ENCODE measurements at regions not wholly inside any gene's neighbourhood (a gene's known extent, or its start where the extent isn't known, plus 50 kb on each side); places are given as distances from the start of the nearest gene placed in this dataset.

GRCh38 chr16:85445779-85446222 lies 167.3 kb upstream of the GSE1 start:
- Histone ChIP-seq H3K36me3 (no peaks in the 10 kb centered on the region), H3K4me3 (no peak overlapping the region), H3K9me3 (no peaks in the 10 kb centered on the region), H3K27ac (no peak overlapping the region), H3K27me3 (no peaks in the 10 kb centered on the region), H3K4me1 (peaks cover 25 to 27% of the 10 kb centered on the region in 2 donors)
- in situ Hi-C loops (cut with MboI; ENCODE audit: low sequenced_read_pairs in 4 of 4) = no loop called here
- intact Hi-C loops (cut with DNase I; ENCODE audit: low total_unique reads) = no loop called here
- DNase-seq = no peak
- TF ChIP-seq POLR2A (IDR thresholded peaks at IDR 0.05) (no peak), CTCF (IDR thresholded peaks at IDR 0.05 in 4 of 5, conservative IDR thresholded peaks at IDR 0.05 in 1 of 5) (no peak)
- no peak for ATAC-seq

- Histone ChIP-seq H3K27ac (peak overlapping the region in 2 of 4 donors; percentile 18 to 69), H3K4me1 (peaks cover 25 to 27% of the 10 kb centered on the region in 2 donors)
- DNase-seq = peak; percentile 59 to 82
These were observed 166.0 kb upstream of the GSE1 start for GRCh38 chr16:85446951-85447692.

GRCh38 chr16:85447693-85448313 lies 165.3 kb upstream of the GSE1 start:
- H3K36me3 ChIP-seq = no peaks in the 10 kb centered on the region
- ATAC-seq = peak in 1 of 2 donors; percentile 4
- TF ChIP-seq POLR2A (IDR thresholded peaks at IDR 0.05) (no peak), CTCF (IDR thresholded peaks at IDR 0.05 in 4 of 5, conservative IDR thresholded peaks at IDR 0.05 in 1 of 5) (no peak)
- H3K4me3 ChIP-seq = no peak overlapping the region
- no peaks in the 10 kb centered on the region for H3K9me3 ChIP-seq
- H3K27me3 ChIP-seq = no peaks in the 10 kb centered on the region
- in situ Hi-C loops (cut with MboI; ENCODE audit: low sequenced_read_pairs in 4 of 4) = no loop called here
- peaks cover 25 to 27% of the 10 kb centered on the region in 2 donors for H3K4me1 ChIP-seq
- peak overlapping the region in 3 of 4 donors; percentile 18 to 69 (median 67) for H3K27ac ChIP-seq
- no peak for DNase-seq
- intact Hi-C loops (cut with DNase I; ENCODE audit: low total_unique reads) = loop anchor here (1.0 kb wide), 1 partner anchor 105 kb away; no protein-coding TSS in a partner anchor

More at GRCh38 chr16:85446951-85447692, 166.0 kb upstream of the GSE1 start:
- peak; percentile 56 to 75 for ATAC-seq
- Histone ChIP-seq H3K9me3 (no peaks in the 10 kb centered on the region), H3K4me3 (no peak overlapping the region), H3K36me3 (no peaks in the 10 kb centered on the region), H3K27me3 (no peaks in the 10 kb centered on the region)
- in situ Hi-C loops (cut with MboI; ENCODE audit: low sequenced_read_pairs in 4 of 4) = no loop called here
- intact Hi-C loops (cut with DNase I; ENCODE audit: low total_unique reads) = loop anchor here (1.0 kb wide), 1 partner anchor 106 kb away; no protein-coding TSS in a partner anchor
- TF ChIP-seq CTCF (IDR thresholded peaks at IDR 0.05 in 4 of 5, conservative IDR thresholded peaks at IDR 0.05 in 1 of 5) (peak in 4 of 5 experiments; percentile 23 to 48 (median 31)), POLR2A (IDR thresholded peaks at IDR 0.05) (no peak)

GRCh38 chr16:85448557-85449190 lies 164.4 kb upstream of the GSE1 start:
- DNase-seq (no peak), ATAC-seq (peak in 1 of 2 donors; percentile 23)
- intact Hi-C loops (cut with DNase I; ENCODE audit: low total_unique reads) = no loop called here
- Histone ChIP-seq H3K4me3 (no peak overlapping the region), H3K9me3 (no peaks in the 10 kb centered on the region), H3K4me1 (peaks cover 25 to 27% of the 10 kb centered on the region in 2 donors), H3K27ac (peak overlapping the region; percentile 67 to 71 (median 68)), H3K36me3 (no peaks in the 10 kb centered on the region), H3K27me3 (no peaks in the 10 kb centered on the region)
- TF ChIP-seq POLR2A (IDR thresholded peaks at IDR 0.05) = no peak
- TF ChIP-seq CTCF (IDR thresholded peaks at IDR 0.05 in 4 of 5, conservative IDR thresholded peaks at IDR 0.05 in 1 of 5) = no peak
- in situ Hi-C loops (cut with MboI; ENCODE audit: low sequenced_read_pairs in 4 of 4) = no loop called here
